AG09309 (cell line): ENCODE measurements at regions not wholly inside any gene's neighbourhood (a gene's known extent, or its start where the extent isn't known, plus 50 kb on each side); places are given as distances from the start of the nearest gene placed in this dataset.

ENCODE experiments used
- DNase-seq: peaks from one replicate; pipeline ENCODE4 v3.0.0-alpha.2; 2010; ENCODE audit warnings: low read depth
- H3K4me3 ChIP-seq: 2 replicates; pipeline ENCODE4 v1.5.1; 2011; ENCODE audit warnings: mild to moderate bottlenecking, low read depth, low read length, moderate library complexity; ENCODE audit not compliant: control insufficient read depth
- TF ChIP-seq, protein P1 (sequence below): IDR thresholded peaks from 2 replicates; pipeline ENCODE4 v1.5.1; 2011; ENCODE audit warnings: mild to moderate bottlenecking, low read depth, low read length, inconsistent platforms; ENCODE audit not compliant: insufficient read depth, control insufficient read depth; ENCODE audit errors: missing control alignments

DNA sequence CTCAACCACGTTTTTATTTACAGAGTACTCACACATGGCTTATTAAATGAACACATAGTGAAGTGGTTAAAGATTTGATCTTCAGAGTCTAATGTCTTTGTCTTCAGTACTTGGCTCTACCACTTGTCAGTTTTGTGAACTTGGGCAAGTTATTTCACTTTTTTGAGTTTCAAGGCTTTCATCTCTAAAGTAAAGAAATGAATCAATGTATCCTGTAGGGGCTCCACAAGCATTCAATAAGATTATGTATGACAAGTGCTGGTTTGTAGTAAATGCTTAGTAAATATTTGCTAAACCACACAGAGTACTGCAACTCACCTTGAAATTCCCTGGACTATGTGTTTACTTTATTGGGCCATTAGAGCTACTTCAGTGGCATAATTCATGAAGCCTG is 446.0 kb upstream of the GOT2 start:
- DNase-seq: no peak
- H3K4me3 ChIP-seq: no peak overlapping the region
- TF ChIP-seq, protein P1, sequence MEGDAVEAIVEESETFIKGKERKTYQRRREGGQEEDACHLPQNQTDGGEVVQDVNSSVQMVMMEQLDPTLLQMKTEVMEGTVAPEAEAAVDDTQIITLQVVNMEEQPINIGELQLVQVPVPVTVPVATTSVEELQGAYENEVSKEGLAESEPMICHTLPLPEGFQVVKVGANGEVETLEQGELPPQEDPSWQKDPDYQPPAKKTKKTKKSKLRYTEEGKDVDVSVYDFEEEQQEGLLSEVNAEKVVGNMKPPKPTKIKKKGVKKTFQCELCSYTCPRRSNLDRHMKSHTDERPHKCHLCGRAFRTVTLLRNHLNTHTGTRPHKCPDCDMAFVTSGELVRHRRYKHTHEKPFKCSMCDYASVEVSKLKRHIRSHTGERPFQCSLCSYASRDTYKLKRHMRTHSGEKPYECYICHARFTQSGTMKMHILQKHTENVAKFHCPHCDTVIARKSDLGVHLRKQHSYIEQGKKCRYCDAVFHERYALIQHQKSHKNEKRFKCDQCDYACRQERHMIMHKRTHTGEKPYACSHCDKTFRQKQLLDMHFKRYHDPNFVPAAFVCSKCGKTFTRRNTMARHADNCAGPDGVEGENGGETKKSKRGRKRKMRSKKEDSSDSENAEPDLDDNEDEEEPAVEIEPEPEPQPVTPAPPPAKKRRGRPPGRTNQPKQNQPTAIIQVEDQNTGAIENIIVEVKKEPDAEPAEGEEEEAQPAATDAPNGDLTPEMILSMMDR: no peak

DNA sequence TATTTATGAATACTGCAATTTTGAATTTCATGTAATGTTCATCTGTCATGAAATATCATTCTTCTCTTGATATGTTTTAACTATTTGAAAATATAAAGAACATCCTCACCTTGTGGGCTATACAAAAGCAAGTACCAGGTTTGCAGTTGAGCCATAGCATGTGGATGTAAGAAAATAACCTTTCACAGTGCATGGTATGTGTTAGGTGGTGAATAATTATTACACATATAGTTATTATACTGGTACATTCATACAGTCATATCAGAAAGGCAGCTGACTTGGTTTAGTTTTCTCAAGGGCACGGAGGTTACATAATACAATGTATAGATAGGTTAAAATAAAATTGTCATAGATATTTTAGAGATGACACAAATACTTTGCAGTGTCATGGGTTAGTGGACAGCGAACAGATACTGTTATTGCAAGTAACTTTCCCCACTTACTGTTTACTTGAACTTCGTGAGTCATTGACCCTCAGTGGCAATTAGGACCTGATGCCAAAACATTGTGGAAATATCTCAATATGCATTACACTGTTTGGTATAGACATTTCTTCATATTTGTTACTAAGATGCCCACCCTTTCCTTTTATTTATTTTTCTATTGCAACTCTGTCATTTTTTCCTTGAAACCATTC is 445.4 kb upstream of the GOT2 start:
- TF ChIP-seq, protein P1: no peak
- no peak for DNase-seq
- H3K4me3 ChIP-seq: no peak overlapping the region

- TF ChIP-seq, protein P1: no peak
- no peak for DNase-seq
- H3K4me3 ChIP-seq: no peak overlapping the region
Observed at GRCh38 chr16:59173408-59173831, 439.3 kb upstream of the GOT2 start.

DNA sequence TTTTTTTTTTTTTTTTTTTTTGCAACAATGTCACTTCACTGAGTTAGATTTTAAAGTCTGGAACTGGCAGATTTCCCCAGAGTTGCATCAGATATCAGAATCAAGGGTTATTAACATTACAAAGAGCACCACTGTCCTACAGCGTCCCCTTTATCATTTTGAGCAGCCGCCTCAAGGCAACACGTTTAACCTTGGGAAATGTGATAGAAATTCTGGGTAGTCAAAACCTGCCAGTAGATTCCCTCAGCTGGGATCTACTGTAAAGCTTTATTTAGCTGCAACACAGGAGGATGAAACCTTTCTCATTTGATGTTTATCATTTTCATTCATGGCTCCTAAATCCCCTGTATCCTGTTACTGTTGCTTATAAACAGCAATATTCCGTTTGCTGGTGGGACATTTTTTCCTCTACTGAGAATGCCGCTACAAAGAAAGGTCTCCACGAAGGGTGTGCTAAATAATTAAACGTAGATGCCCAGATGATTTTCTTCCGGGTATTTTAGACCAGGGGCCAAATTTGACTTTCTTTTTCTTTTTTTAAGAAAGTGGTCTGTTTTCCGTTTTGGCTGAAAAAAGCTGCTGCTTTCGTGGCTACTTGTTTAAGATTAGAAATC is 436.1 kb upstream of the GOT2 start:
- TF ChIP-seq, protein P1: no peak
- H3K4me3 ChIP-seq: no peak overlapping the region
- no peak for DNase-seq

DNA sequence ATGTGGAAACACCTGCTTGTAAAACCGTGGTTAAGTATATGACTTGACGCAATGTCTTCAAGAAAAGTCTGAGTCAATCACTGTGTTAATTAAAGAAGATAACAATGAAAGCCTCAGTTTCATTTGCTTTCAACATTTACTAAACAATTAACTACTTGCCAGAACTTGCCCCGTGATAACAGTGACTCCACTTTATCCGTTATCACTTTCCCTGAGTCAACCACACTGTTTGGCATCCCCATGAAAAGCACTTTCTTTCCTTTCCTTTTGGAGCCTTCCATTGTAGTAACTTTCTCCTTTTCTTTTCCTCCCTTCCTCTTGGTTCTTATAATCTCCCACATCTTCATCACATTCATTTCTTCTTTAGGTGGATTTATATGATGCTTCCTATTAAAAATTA is 435.1 kb upstream of the GOT2 start:
- TF ChIP-seq, protein P1: no peak
- H3K4me3 ChIP-seq: no peak overlapping the region
- DNase-seq: no peak

- TF ChIP-seq, protein P1: no peak
- DNase-seq: no peak
- no peak overlapping the region for H3K4me3 ChIP-seq
Observed at GRCh38 chr16:59168461-59169114, 434.5 kb upstream of the GOT2 start.
